GM21528 (cell line): ENCODE measurements at regions not wholly inside any gene's neighbourhood (a gene's known extent, or its start where the extent isn't known, plus 50 kb on each side); places are given as distances from the start of the nearest gene placed in this dataset.
"Not testable (repeated sequence)": the region's sequence is repeated elsewhere in the genome, so short reads cannot be mapped to it uniquely, and the experiment has no call there.

Experiments used
- ATAC-seq: cut with Tn5 transposase; IDR thresholded peaks from one replicate; pipeline ENCODE4 v1.9.1; 2021; ENCODE audit warnings: mild to moderate bottlenecking, moderate library complexity; ENCODE audit not compliant: unreplicated experiment, low FRiP score

- no peak for ATAC-seq
Observed at GRCh38 chr2:185618625-185619024, 120.0 kb upstream of the FSIP2 start.

- no peak for ATAC-seq
Observed at GRCh38 chr2:185625604-185626003, 113.0 kb upstream of the FSIP2 start.

GRCh38 chr2:185628985-185629384, 109.6 kb upstream of the FSIP2 start:
- no peak for ATAC-seq

- ATAC-seq = no peak
Observed at GRCh38 chr2:185633621-185634020, 105.0 kb upstream of the FSIP2 start.

GRCh38 chr2:185638771-185639170, 99.8 kb upstream of the FSIP2 start:
- ATAC-seq = no peak

GRCh38 chr2:185640588-185640987, 98.0 kb upstream of the FSIP2 start:
- ATAC-seq = no peak

- ATAC-seq = no peak
Observed at GRCh38 chr2:185643434-185643833, 95.2 kb upstream of the FSIP2 start.

GRCh38 chr2:185644828-185645227, 93.8 kb upstream of the FSIP2 start:
- ATAC-seq = no peak

GRCh38 chr2:185645529-185645928, 93.1 kb upstream of the FSIP2 start:
- no peak for ATAC-seq

GRCh38 chr2:185658750-185659149, 79.9 kb upstream of the FSIP2 start:
- no peak for ATAC-seq

- no peak for ATAC-seq
Observed at GRCh38 chr2:185663811-185664210, 74.8 kb upstream of the FSIP2 start.

GRCh38 chr2:185664384-185664783, 74.2 kb upstream of the FSIP2 start:
- ATAC-seq = no peak

GRCh38 chr2:185665251-185665814, 73.3 kb upstream of the FSIP2 start:
- no peak for ATAC-seq

- ATAC-seq = no peak
Observed at GRCh38 chr2:185667452-185667851, 71.2 kb upstream of the FSIP2 start.

- no peak for ATAC-seq
Observed at GRCh38 chr2:185668710-185669109, 69.9 kb upstream of the FSIP2 start.

GRCh38 chr2:185674232-185674631, 64.4 kb upstream of the FSIP2 start:
- no peak for ATAC-seq

GRCh38 chr2:185676316-185676715, 62.3 kb upstream of the FSIP2 start:
- ATAC-seq = no peak

GRCh38 chr2:185687001-185687400, 51.6 kb upstream of the FSIP2 start:
- ATAC-seq = not testable (repeated sequence)

- ATAC-seq = no peak
Observed at GRCh38 chr2:185687967-185688366, 50.6 kb upstream of the FSIP2 start.
